ENCODE measurements at regions not wholly inside any gene's neighbourhood (a gene's known extent, or its start where the extent isn't known, plus 50 kb on each side); places are given as distances from the start of the nearest gene placed in this dataset.

DNA sequence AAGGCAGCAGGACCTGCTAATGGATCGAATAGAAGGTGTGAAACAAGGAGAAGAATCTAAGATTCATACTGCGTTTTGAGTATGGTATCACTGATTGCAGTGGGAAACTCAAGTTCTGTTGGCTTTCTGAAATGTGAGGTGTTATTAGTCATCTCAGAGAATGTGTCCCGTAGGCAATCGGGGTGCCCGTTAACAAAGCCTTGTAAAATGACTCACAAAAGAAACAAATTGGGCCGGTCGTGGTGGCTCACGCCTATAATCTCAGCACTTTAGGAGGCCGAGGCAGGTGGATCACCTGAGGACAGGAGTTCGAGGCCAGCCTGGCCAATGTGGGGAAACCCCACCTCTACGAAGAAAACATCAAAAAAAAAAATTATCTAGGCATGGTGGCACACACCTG, 118.2 kb upstream of the C7orf33 start:
- POLR2A ChIA-PET = no interaction called here
- TF ChIP-seq, protein P1, sequence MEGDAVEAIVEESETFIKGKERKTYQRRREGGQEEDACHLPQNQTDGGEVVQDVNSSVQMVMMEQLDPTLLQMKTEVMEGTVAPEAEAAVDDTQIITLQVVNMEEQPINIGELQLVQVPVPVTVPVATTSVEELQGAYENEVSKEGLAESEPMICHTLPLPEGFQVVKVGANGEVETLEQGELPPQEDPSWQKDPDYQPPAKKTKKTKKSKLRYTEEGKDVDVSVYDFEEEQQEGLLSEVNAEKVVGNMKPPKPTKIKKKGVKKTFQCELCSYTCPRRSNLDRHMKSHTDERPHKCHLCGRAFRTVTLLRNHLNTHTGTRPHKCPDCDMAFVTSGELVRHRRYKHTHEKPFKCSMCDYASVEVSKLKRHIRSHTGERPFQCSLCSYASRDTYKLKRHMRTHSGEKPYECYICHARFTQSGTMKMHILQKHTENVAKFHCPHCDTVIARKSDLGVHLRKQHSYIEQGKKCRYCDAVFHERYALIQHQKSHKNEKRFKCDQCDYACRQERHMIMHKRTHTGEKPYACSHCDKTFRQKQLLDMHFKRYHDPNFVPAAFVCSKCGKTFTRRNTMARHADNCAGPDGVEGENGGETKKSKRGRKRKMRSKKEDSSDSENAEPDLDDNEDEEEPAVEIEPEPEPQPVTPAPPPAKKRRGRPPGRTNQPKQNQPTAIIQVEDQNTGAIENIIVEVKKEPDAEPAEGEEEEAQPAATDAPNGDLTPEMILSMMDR (IDR thresholded peaks at IDR 0.05; ENCODE audit: insufficient read depth, low read depth, low read length) = no peak
- no peaks in the 10 kb centered on the region for H3K36me3 ChIP-seq (ENCODE audit: control insufficient read depth, insufficient read depth, low read length)
- no peak for DNase-seq (ENCODE audit: low read depth)
- CTCF ChIA-PET = no interaction called here
- H3K4me3 ChIP-seq (ENCODE audit: low read depth, low read length) = no peak overlapping the region
- no peaks in the 10 kb centered on the region for H3K27me3 ChIP-seq (ENCODE audit: control insufficient read depth, insufficient read depth, low read length)

DNA sequence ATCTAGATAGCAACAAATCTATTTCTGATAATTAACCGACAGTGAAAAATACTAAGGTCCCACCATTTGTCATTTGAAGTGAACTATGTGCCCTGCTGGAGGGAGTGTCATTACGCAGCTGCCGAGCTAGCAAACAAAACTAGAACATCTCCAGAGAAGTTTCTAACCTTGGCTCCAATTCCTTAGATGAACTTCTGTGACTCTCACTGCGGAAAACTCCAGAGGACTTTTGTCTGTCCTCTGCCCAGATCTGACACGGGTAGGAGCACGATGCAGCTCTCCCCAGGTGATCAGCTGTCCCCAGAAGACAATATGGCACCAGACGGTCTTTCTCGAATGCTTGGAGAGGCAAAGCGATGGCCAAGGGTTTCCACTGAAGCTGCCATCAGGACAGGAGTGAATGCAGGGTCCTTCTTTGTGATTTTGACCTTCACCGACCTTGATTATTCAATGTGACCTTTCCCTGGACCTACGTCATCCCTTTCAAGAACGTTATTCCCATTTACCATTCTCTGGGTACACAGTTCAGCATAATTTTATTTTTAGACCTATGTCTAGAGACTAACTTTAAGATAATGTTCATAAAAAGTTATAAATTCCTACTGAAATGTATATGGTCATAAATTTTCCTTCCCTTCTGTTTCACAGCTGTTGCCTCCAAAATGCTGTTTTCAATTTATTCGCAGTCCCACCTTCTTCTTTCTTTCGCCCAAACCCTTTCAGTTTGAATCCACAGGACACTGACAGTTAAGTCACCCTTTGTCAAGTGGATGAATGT, 116.7 kb upstream of the C7orf33 start:
- no peak overlapping the region for H3K4me3 ChIP-seq (ENCODE audit: low read depth, low read length)
- TF ChIP-seq, protein P1 (IDR thresholded peaks at IDR 0.05; ENCODE audit: insufficient read depth, low read depth, low read length) = no peak
- H3K36me3 ChIP-seq (ENCODE audit: control insufficient read depth, insufficient read depth, low read length) = no peaks in the 10 kb centered on the region
- CTCF ChIA-PET = no interaction called here
- DNase-seq (ENCODE audit: low read depth) = no peak
- H3K27me3 ChIP-seq (ENCODE audit: control insufficient read depth, insufficient read depth, low read length) = no peaks in the 10 kb centered on the region
- POLR2A ChIA-PET = no interaction called here

DNA sequence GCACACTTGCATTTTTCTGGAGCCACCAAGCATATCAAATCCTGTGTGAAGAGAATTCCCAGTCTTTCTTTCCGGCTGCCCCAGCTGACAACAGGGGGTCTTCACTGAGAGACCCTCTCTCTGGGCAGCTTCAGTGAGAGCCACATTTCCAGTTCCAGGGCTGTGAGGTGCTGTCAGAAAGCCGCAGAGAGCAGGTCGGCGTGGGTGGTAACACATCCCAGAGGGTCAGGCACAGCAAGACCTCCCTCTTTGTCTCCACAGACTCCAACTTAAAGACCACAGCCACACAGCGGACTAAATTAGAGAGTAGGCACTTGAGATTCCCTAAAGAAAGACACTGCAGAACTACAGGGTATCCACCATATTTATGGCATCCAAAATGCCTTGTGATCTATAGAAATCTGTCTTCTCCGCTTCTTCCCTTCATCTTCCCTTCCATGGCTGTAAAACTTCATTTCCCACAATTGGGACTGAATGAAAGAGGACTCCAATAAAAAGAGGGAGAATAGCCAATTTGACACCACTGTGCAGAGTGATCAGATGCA, 116.0 kb upstream of the C7orf33 start:
- CTCF ChIA-PET = no interaction called here
- TF ChIP-seq, protein P1 (IDR thresholded peaks at IDR 0.05; ENCODE audit: insufficient read depth, low read depth, low read length) = no peak
- Histone ChIP-seq H3K36me3 (ENCODE audit: control insufficient read depth, insufficient read depth, low read length) (no peaks in the 10 kb centered on the region), H3K4me3 (ENCODE audit: low read depth, low read length) (no peak overlapping the region), H3K27me3 (ENCODE audit: control insufficient read depth, insufficient read depth, low read length) (no peaks in the 10 kb centered on the region)
- no peak for DNase-seq (ENCODE audit: low read depth)
- POLR2A ChIA-PET = no interaction called here

DNA sequence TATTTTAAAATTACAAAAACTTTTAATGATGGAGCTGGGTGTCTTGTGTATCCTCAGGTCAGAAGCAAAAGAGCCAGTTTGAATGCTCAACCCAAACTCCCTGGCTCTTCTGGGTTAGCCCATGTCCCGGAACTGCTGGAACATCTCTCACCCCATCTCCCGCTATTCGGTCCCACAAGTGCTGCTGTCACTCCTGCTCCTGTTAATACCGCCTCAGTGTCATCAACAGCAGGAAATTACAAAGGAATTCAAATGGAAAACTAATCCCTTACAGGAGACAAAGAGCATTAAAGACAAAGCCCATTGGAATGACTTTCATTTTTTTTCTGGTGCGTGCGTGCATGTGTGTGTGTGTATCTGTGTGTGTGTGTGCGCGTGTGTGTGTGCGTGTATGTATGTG, 112.0 kb upstream of the C7orf33 start:
- ChIA-PET CTCF (no interaction called here), POLR2A (no interaction called here)
- DNase-seq (ENCODE audit: low read depth) = no peak
- TF ChIP-seq, protein P1 (IDR thresholded peaks at IDR 0.05; ENCODE audit: insufficient read depth, low read depth, low read length) = no peak
- no peak overlapping the region for H3K4me3 ChIP-seq (ENCODE audit: low read depth, low read length)
- H3K36me3 ChIP-seq (ENCODE audit: control insufficient read depth, insufficient read depth, low read length) = no peaks in the 10 kb centered on the region
- H3K27me3 ChIP-seq (ENCODE audit: control insufficient read depth, insufficient read depth, low read length) = no peaks in the 10 kb centered on the region

GRCh38 chr7:148480479-148481146, 110.0 kb upstream of the C7orf33 start:
- TF ChIP-seq, protein P1 (IDR thresholded peaks at IDR 0.05; ENCODE audit: insufficient read depth, low read depth, low read length) = no peak
- Histone ChIP-seq H3K4me3 (ENCODE audit: low read depth, low read length) (no peak overlapping the region), H3K27me3 (ENCODE audit: control insufficient read depth, insufficient read depth, low read length) (no peaks in the 10 kb centered on the region), H3K36me3 (ENCODE audit: control insufficient read depth, insufficient read depth, low read length) (no peaks in the 10 kb centered on the region)
- ChIA-PET CTCF (no interaction called here), POLR2A (no interaction called here)
- DNase-seq (ENCODE audit: low read depth) = no peak

Measured in BJ (cell line).